Jurkat, Clone E6-1 (cell line): ENCODE measurements at regions not wholly inside any gene's neighbourhood (a gene's known extent, or its start where the extent isn't known, plus 50 kb on each side); places are given as distances from the start of the nearest gene placed in this dataset.
A peak's percentile ranks its signal among the peaks of the same experiment; 100 is the strongest.
"Not testable (repeated sequence)": the region's sequence is repeated elsewhere in the genome, so short reads cannot be mapped to it uniquely, and the experiment has no call there.

Experiments used
- DNase-seq: peaks from one replicate; pipeline ENCODE4 v3.0.0-alpha.2; 2011; ENCODE audit warnings: low read depth, low spot score
- H3K4me3 ChIP-seq: 2 replicates; pipeline ENCODE4 v1.5.1; 2011; ENCODE audit warnings: mild to moderate bottlenecking, low read length, control low read depth, moderate library complexity

DNA sequence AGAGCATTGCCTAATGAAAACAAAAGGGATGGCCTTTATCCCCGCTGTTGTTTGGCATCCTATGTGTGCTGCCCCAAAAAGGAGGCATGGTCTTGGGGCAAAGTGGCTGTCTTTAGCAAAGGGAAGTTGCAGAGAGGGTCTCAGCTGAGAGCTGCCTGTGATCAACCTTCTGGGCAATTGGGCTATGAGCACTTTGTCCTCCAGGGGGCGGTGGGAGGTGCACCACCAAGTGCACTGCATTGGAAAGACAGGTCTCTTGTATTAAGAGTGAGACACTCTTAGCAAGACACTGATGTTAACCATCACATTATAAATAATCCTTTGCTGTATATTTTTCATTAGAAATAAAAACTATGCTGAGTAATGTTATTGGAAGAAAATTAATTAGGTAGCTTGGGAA, 314.8 kb downstream of the POM121L12 start:
- H3K4me3 ChIP-seq, result no peak overlapping the region
- peak; percentile 35 for DNase-seq

DNA sequence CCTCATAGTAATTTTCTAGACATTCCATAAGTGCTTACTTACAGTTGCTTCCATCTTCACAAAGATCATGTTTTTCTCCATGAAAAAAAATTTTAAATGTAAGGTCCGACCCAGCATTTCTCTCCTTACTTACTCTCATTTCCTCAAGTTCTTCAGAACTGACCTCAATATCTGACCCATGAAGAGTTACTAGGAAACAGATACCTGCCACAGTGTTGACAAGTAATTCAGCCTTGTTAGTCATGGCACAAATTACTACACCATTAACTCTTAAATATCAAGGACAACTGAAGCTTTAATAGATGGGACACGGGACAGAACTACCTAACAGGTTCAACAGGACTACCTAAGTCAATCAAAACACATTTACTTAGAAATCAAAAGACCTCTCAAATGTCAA, 316.2 kb downstream of the POM121L12 start:
- no peak overlapping the region for H3K4me3 ChIP-seq
- no peak for DNase-seq

DNA sequence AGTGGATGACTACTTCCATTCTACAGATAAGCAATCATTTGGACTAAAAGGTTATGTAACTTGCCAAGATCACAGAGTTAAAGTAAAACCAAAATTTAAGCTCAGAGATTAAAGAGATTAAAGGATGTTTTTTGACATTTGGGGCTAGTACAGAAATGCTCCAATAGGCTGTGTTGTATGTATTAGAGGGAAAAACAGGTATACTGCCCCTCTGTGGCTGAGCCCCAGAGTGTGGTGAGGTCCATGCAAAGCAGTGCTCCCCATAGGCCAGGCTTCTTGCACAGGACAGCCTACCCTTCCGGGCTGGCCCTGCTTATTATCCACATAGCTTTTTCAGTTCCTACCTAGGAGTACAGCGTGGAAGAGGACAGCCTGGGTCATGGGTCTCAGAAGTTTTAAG, 322.8 kb downstream of the POM121L12 start:
- no peak for DNase-seq
- H3K4me3 ChIP-seq, result no peak overlapping the region

DNA sequence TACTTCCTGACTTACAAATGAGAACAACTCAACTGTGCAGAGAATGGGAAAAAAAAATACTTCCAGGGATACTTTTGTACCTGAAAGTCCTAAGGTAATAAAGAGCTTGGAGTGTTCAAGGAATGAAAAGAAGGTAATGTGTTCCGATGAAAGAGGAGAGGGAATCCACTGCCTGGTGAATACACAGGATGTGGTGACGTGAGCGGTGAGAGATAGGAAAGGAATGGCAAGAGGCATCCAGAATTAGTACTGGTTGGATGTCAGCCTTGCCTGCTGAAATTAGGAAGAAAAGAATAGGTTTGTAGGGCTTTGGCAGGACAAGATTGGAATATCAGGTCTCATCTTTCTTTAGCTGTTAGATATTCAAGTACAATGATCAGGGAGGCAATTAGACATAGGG, 347.7 kb downstream of the POM121L12 start:
- no peak for DNase-seq
- H3K4me3 ChIP-seq, result no peak overlapping the region

DNA sequence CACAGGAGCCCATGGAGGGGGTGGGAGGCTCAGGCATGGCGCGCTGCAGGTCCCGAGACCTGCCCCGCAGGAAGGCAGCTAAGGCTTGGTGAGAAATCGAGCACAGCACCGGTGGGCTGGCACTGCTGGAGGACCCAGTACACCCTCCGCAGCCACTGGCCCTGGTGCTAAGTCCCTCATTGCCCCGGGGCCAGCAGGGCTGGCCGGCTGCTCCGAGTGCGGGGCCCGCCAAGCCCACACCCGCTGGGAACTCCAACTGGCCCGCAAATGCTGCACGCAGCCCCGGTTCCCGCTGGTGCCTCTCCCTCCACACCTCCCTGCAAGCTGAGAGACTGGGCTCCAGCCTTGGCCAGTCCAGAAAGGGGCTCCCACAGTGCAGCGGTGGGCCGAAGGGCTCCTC, 349.8 kb downstream of the POM121L12 start:
- not testable (repeated sequence) for DNase-seq, H3K4me3 ChIP-seq

DNA sequence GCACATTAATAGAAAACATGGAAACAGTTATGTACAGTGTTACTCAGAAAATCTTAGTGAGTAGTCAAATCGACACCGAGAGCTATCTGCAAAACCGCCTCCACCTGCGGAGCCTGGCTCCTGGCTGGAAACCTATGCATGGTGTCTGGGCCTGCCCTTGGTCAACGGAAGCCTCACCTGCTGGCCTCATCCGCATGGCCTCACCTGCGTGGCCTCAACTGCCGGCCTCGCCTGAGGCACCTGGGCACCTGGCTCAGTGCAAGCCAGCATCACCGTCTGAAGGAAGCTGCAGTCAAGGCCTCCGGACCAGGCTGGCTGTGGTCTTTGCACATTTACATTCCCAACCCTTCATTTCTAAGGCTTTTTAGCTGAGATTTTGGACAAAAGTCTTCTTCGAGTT, 352.1 kb downstream of the POM121L12 start:
- DNase-seq, result no peak
- no peak overlapping the region for H3K4me3 ChIP-seq

DNA sequence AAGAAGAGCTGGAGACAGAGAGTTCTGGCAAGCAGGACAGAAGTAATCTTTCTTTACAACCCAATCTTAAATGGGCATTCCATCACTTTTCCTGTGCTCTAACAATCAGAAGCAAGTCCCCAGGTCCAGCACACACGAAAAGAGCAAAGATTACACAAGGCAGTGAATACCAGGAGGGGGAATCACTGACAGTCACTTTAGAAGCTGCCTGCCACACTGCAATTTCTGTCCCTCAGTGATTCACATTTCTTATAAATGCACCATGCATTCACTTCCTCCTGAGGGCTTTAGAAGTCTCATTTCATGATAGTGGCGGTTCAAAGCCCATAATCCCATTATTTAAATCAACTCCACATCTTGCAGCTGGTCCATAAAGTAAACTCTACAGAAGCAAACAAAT, 362.5 kb downstream of the POM121L12 start:
- no peak overlapping the region for H3K4me3 ChIP-seq
- DNase-seq, result no peak

DNA sequence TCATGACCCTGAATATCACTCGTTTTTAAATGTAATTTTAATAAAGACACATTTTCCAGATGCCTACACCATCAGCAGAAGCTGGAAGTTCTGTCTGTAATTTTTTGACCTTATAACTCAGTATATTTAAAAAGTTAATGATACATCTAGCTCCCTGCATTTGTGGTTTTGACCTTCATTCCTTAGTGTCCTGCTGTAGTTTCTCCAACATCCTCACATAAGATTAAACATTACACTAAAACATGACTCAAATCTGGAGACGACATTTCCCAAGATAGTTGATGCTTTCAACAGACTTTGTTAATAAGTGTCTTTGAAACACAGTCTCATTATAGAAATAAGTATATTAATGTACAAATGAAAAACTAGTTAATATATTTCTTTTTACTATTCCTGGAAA, 363.1 kb downstream of the POM121L12 start:
- no peak for DNase-seq
- no peak overlapping the region for H3K4me3 ChIP-seq

DNA sequence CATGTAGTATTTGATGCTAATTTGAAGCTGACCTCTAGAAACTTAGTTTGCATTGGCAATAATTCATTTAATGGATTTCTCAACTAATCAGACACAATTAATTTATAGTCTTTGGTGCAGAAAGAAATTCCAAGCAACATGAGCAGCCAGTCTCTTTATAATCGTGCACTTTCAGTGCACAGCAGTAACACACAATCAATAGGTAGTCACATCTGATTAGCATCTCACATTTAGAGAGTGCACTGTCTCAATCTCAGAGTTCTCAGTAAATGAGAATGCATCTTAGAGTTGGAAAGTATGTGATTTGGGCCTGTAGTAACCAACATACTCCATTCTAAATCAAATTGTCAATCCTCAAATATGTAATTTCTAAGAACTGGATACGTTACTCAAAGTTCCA, 377.6 kb downstream of the POM121L12 start:
- no peak for DNase-seq
- no peak overlapping the region for H3K4me3 ChIP-seq

DNA sequence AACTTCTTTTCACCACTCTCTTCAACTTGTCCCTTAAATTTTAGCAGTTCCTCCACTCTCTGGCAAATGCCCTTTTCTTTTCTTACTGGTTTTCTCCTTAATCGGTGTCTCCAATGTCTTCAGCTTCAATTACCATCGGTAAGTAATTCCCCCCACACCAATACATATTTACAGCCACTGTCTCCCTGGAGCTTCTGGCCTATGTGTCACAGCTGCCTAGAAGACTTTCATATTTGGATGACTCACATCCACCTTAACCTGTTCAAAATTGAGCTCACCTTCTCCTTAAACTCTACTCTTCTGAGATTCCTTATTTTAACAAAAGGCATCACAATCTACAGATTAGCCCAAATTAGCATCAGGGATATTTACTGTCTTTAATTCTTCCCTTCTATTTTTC, 380.4 kb downstream of the POM121L12 start:
- DNase-seq, result no peak

DNA sequence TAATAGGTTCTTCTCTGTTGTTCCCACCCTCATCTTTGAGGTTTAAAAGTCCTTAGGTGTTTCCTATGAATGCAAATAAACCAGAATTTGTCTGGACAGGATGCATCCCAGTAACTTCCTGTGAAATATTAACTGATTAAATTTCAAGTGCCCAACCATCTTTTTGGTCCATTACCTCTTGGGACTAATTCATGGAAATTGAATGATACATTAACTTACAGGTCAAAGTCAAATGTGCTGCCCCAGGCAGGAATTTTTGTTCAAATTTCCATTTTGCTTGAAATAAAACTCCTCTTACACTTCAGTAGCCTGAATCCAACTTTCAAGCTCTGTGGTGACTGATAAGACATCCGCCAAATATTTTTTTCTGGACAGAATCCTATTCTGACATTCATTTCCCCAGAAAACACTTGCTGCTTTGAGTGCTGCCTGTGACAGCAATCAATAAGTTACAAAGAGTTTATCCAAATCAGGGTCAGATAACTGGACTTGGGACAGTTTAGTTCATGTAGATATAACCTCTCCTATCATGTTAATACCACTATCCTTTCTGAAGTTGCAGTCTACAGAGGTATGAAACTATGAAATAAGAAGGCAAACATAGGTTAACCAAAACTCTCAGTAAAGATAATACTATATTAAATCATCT, 383.5 kb downstream of the POM121L12 start:
- DNase-seq, result no peak
- no peak overlapping the region for H3K4me3 ChIP-seq

More for the DNA sequence above, 380.4 kb downstream of the POM121L12 start:
- H3K4me3 ChIP-seq, result no peak overlapping the region

DNA sequence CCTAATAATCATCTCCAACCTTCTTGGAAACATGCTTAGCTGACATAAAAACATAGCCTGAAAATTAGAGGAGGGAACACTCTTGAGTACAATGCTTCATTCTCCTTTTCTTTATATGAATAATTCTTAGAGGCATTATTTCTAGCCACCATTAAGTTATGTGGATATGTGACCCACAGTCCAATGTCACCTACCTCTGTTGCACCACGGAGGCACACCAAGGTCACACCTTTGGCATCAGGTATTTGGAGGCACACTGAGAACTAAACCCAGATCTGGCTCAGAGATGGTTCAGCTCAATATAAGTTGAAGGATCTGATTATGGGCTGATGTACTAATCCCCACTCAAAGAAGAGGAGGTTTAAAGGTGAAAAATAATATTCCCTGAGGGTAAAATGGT, 385.1 kb downstream of the POM121L12 start:
- H3K4me3 ChIP-seq, result no peak overlapping the region
- DNase-seq, result no peak

DNA sequence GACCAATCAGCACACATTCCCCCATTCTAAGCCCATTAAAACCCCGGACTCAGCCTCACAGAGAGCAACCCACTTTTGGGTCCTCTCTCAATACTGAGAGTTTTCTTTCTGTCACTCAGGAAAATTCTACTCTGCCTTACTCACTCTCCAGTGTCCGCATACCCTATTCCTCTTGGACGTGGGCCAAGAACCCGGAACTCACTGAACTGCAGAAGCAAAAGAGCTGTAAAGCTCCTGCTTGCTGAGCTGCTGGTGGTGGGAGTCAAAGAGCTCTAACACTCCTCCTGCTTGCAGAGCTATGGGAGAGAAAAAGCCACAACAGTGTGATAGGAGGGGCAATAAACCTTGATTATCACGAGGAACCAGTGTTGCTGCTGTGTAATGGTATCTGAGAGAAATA, 386.9 kb downstream of the POM121L12 start:
- no peak for DNase-seq
- H3K4me3 ChIP-seq, result no peak overlapping the region

DNA sequence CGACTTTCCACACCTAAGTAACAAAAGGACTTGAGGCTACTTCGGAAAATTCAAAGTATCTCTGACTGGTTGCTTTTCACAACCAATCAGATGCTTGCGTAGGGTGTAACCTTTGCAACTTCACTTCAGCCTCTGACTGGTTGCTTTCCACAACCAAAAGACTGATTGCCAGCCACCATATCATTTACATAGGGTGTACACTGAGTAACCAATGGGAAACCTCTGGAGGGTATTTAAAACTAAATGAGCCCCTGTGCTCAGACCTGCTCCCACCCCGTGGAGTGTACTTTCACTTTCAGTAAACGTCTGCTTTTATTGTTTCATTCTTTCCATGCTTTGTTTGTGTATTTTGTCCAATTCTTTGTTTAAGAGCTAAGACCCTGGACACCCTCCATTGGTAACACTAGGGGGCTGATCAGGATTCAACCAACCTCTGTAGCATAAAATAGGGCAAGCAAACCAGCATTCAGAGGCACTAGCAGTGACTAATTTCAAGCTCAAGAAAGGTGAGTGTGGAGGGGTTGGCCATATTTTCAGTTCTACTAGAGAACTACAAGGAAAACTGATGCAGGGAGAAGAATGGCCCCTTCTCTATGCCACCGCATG, 390.8 kb downstream of the POM121L12 start:
- no peak for DNase-seq
- peak overlapping the region; percentile 9 for H3K4me3 ChIP-seq

DNA sequence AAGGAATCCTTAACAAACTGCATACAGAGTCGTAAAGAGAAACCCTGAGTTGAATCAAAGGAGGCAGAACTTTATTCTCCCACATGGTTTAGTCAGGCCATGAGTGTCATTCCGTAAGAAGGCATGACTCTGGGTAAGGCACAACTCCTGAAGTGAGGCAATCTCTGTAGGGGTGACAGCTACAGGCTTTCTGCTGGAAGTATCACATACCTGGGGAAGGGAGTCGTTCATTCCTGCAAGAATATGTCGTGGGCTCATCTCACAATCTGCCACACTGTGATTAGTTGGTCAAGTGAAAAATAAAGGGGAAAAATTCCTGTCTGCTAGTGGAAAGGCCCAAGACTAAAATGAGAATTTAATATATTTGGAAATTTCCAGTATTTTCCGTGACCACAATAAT, 392.6 kb downstream of the POM121L12 start:
- no peak overlapping the region for H3K4me3 ChIP-seq
- no peak for DNase-seq

DNA sequence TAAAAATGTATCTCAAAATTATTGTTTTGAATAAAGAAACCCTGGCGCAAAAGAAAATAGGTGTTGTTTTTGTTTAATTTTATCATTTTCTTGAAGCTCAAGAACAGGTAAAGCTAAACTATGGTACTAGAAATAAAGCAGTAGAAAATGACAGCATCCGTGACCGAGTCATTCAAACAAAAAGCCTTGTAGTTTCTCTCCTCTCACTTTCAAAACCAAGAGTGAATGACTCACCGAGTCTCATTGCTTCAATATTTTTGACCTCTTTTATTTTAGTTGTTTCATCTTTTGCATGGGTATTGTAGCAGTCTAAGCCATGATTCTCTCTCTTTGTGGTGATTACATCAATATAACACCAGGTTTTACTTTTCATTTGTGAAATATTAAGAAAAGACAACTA, 396.5 kb downstream of the POM121L12 start:
- no peak for DNase-seq
- no peak overlapping the region for H3K4me3 ChIP-seq

DNA sequence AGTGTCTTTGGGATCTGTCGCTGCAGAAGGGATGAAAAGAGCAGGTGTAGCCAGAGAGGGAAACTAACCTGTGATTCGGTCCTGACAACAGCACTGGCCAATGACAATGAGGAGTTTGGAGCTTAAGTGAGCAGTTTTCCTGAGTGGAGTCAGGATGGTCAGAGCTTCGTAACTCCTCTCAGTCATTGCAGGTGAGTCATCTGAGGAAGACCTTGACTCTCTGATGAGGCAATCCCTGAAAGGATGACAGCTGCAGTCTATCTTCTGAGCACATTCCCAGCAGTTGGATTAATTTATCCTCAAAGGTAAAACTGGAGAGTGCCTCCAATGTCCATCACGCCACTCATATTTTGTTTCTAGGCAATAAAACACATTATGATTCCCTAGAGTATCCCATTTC, 401.9 kb downstream of the POM121L12 start:
- no peak overlapping the region for H3K4me3 ChIP-seq
- no peak for DNase-seq

DNA sequence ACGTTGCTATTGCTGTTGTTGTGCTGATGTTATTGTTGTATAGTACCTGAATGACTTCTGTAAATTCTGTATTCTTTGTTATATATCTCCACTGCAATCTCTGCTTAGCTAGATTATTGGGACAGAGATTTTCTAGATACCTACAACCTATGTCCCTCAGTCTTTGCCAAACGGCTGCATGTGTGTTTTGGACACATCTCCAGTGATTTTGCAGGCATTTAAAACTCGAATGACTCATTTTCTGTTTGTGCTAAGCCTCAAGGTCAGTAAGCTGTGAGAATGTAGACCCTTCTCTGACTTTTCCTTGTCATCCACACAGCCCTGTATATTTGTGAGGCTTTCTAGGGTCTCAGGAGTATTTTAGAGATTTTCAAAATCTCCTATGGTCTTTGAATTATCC, 410.7 kb downstream of the POM121L12 start:
- DNase-seq, result no peak
- H3K4me3 ChIP-seq, result no peak overlapping the region

DNA sequence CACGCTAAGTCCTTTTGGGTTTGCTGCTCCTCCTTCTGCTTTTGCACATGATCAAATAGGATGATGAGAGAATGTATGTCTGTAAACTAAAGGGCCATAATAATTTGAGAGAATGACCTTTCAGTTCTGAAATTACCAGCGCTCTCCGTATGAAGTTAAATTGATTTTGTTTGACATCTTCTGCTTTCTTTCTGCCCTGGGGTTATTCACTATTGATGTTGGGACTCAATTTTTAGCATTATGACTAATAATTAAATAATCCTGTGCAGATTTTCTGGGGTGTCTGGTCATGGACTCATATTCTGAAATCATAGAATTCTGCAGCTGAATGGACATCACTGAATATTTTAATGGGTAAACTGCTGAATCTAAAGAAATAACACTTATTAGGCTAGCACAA, 423.2 kb downstream of the POM121L12 start:
- DNase-seq, result no peak
- no peak overlapping the region for H3K4me3 ChIP-seq

DNA sequence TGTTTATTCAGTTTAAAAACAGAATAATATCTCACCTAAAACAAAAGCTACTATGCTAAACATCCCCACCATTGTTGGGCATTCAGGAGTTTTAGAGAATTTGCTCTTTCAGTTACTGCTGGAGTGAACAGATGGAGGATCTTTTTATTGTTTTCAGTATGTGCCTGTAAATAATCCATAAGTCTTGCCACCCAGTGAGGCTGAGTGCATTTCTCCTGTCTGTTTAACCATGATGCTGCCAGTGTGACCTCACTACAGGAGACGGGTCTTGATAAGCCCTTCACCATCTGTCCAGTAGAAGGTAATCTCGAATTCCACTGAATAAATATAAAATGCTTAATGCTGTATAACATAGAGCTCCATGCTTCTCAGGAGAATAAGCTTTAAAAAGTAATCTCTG, 430.9 kb downstream of the POM121L12 start:
- no peak for DNase-seq
- H3K4me3 ChIP-seq, result no peak overlapping the region

DNA sequence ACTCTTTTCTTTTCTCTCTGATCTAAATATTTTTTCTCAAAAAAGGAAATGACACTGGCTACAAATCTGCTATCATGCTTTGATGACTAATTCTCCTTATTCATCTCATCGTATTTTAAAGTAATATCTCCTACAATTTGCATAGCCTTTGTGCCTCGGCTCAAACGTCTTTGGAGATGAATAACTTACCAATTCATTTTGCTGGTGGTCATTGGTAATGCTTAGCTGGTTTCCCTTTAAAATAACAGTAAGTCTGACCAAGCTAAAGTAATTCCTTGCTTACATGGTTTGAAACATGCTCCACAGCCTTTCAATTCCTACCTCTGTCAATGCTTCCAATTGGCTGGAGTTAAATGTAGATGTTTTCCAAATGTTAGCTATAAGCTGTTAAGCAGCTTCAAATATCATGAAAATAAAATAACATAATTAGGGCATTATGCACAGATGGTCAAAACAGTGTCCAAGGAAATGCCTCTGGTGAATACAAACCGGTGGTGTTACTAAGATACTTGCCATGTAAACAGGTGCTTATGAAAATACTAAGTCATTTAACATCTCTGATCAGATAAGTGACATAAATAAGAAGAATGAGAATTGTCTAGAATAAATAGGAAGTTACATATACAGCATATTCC, 435.0 kb downstream of the POM121L12 start:
- no peak overlapping the region for H3K4me3 ChIP-seq
- DNase-seq, result no peak
